ENCODE measurements at regions not wholly inside any gene's neighbourhood (a gene's known extent, or its start where the extent isn't known, plus 50 kb on each side); places are given as distances from the start of the nearest gene placed in this dataset.

- TF ChIP-seq POLR2A (IDR thresholded peaks at IDR 0.05) (no peak), CTCF (IDR thresholded peaks at IDR 0.05) (no peak), EP300 (IDR thresholded peaks at IDR 0.05) (no peak)
Measured at GRCh38 chr5:74294231-74294705, 346.3 kb downstream of the ENC1 start.

All from ovary (tissue), 3 donors.